ENCODE measurements at regions not wholly inside any gene's neighbourhood (a gene's known extent, or its start where the extent isn't known, plus 50 kb on each side); places are given as distances from the start of the nearest gene placed in this dataset.
"Not testable (repeated sequence)": the region's sequence is repeated elsewhere in the genome, so short reads cannot be mapped to it uniquely, and the experiment has no call there.

GRCh38 chr2:203610558-203610957 lies 75.5 kb upstream of the RAPH1 start:
- DNase-seq, result no peak
- Mint-ChIP-seq H3K36me3 (ENCODE audit: low read depth) (no peaks in the 10 kb centered on the region), H3K27me3 (ENCODE audit: low read depth) (no peaks in the 10 kb centered on the region), H3K27ac (no peak overlapping the region), H3K9me3 (no peaks in the 10 kb centered on the region), H3K4me3 (no peak overlapping the region), H3K4me1 (ENCODE audit: low read depth) (no peaks in the 10 kb centered on the region)
- CTCF ChIA-PET, result interaction anchor here (1.0 kb wide), 1 partner anchor 9 kb away, joined by 4 read pairs; no protein-coding TSS in a partner anchor
- intact Hi-C loops (cut with micrococcal nuclease), result no loop called here

GRCh38 chr2:203612246-203612645 lies 77.1 kb upstream of the RAPH1 start:
- DNase-seq, result no peak
- no peaks in the 10 kb centered on the region for H3K36me3 Mint-ChIP-seq (ENCODE audit: low read depth)
- H3K4me3 Mint-ChIP-seq, result no peak overlapping the region
- H3K27ac Mint-ChIP-seq, result no peak overlapping the region
- no peaks in the 10 kb centered on the region for H3K9me3 Mint-ChIP-seq
- H3K27me3 Mint-ChIP-seq (ENCODE audit: low read depth), result no peaks in the 10 kb centered on the region
- no peaks in the 10 kb centered on the region for H3K4me1 Mint-ChIP-seq (ENCODE audit: low read depth)
- intact Hi-C loops (cut with micrococcal nuclease), result no loop called here
- CTCF ChIA-PET, result interaction anchor here (1.2 to 1.4 kb wide), 2 partner anchors 90 to 128 kb away, joined by 3 read pairs; no protein-coding TSS in a partner anchor

DNA sequence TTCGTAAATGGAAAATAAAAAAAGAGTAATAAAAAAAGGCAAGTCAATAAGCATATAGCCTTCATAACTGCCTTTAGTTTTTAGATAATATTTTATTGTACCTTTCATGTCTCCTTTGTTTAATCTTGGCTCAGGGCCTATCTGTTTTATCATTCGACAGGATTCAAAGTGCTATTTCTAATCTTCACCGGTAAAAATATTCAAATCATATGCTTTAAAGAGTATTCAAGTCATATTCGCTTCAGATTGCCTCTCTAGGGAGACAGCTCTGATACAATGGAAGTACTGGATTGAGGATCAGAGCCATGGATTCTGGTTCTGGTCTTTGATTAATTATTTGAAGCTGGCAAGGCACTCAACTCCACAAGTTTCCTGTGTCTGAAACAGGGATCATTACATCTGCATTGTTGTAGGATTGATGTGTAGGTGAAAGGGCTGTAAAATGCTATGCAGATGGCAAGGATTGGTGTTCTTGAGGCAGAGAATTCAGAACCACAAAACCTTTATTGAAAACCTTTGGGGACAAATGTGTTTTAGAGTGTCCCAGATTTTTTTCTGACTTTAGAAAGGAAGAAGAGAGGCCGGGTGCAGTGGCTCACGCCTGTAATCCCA lies 84.3 kb upstream of the RAPH1 start:
- CTCF ChIA-PET, result no interaction called here
- DNase-seq, result no peak
- intact Hi-C loops (cut with micrococcal nuclease), result no loop called here
- Mint-ChIP-seq H3K27ac (no peak overlapping the region), H3K4me3 (no peak overlapping the region), H3K27me3 (ENCODE audit: low read depth) (no peaks in the 10 kb centered on the region), H3K9me3 (peaks cover 8% of the 10 kb centered on the region), H3K4me1 (ENCODE audit: low read depth) (peaks cover 7% of the 10 kb centered on the region), H3K36me3 (ENCODE audit: low read depth) (no peaks in the 10 kb centered on the region)

GRCh38 chr2:203621981-203622515 lies 84.4 kb upstream of the CD28 start:
- intact Hi-C loops (cut with micrococcal nuclease), result no loop called here
- Mint-ChIP-seq H3K27ac (no peak overlapping the region), H3K4me1 (ENCODE audit: low read depth) (peaks cover 7% of the 10 kb centered on the region), H3K27me3 (ENCODE audit: low read depth) (no peaks in the 10 kb centered on the region), H3K9me3 (peaks cover 8% of the 10 kb centered on the region), H3K4me3 (no peak overlapping the region), H3K36me3 (ENCODE audit: low read depth) (no peaks in the 10 kb centered on the region)
- DNase-seq, result no peak
- CTCF ChIA-PET, result no interaction called here

DNA sequence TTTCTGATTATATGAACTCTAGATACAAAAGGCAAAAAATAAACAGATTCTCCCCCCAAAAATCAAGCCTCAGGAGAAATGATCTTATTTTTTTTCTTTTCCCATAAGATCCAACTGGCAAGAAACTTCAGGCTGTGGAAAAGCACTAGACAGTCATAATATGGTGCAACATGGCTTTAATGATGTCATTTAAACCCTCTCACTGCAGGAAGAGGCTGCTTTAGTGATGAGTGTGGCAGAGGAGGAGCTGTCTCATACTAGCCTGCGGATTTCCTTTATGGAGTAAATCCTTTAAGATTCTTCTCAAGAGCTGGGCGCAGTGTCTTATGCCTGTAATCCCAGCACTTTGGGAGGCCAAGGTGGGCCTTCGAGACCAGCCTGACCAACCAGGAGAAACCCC lies 83.3 kb upstream of the CD28 start:
- DNase-seq, result no peak
- no peak overlapping the region for H3K4me3 Mint-ChIP-seq
- H3K36me3 Mint-ChIP-seq (ENCODE audit: low read depth), result no peaks in the 10 kb centered on the region
- H3K4me1 Mint-ChIP-seq (ENCODE audit: low read depth), result peaks cover 7% of the 10 kb centered on the region
- no peaks in the 10 kb centered on the region for H3K27me3 Mint-ChIP-seq (ENCODE audit: low read depth)
- H3K27ac Mint-ChIP-seq, result no peak overlapping the region
- CTCF ChIA-PET, result no interaction called here
- intact Hi-C loops (cut with micrococcal nuclease), result no loop called here
- peaks cover 8% of the 10 kb centered on the region for H3K9me3 Mint-ChIP-seq

- CTCF ChIA-PET, result interaction anchor here (1.1 kb wide), 1 partner anchor 10 kb away, joined by 3 read pairs; no protein-coding TSS in a partner anchor
- H3K4me1 Mint-ChIP-seq (ENCODE audit: low read depth), result peaks cover 7% of the 10 kb centered on the region
- H3K27me3 Mint-ChIP-seq (ENCODE audit: low read depth), result no peaks in the 10 kb centered on the region
- intact Hi-C loops (cut with micrococcal nuclease), result no loop called here
- DNase-seq, result no peak
- no peaks in the 10 kb centered on the region for H3K36me3 Mint-ChIP-seq (ENCODE audit: low read depth)
- H3K9me3 Mint-ChIP-seq, result peaks cover 8% of the 10 kb centered on the region
- no peak overlapping the region for H3K4me3 Mint-ChIP-seq
- H3K27ac Mint-ChIP-seq, result no peak overlapping the region
Measured at GRCh38 chr2:203623661-203624060, 82.8 kb upstream of the CD28 start.

DNA sequence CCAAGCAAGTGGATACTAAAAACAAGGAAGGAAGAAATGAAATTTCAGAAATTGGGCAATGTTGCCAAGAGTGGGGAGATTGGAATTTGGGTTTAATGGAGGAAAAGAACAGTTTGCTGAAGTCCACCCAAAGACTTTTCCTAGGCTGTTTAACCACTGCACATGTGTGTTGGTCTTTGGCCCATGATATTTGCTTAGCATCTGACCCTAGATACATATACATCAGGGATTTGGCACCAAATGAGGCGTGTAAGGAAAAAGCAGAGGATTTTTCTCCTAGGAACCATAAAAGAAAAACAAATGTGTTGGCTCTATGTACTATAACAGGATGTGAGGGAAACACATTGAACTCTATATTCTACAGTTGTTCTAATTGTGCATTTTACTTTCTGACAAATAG lies 80.7 kb upstream of the CD28 start:
- Mint-ChIP-seq H3K9me3 (peaks cover 8% of the 10 kb centered on the region), H3K27me3 (ENCODE audit: low read depth) (no peaks in the 10 kb centered on the region), H3K4me1 (ENCODE audit: low read depth) (peaks cover 7% of the 10 kb centered on the region), H3K27ac (no peak overlapping the region), H3K4me3 (no peak overlapping the region), H3K36me3 (ENCODE audit: low read depth) (no peaks in the 10 kb centered on the region)
- CTCF ChIA-PET, result no interaction called here
- no peak for DNase-seq
- intact Hi-C loops (cut with micrococcal nuclease), result no loop called here

- intact Hi-C loops (cut with micrococcal nuclease); H3K36me3 Mint-ChIP-seq (ENCODE audit: low read depth); H3K4me1 Mint-ChIP-seq (ENCODE audit: low read depth); H3K4me3 Mint-ChIP-seq; H3K27me3 Mint-ChIP-seq (ENCODE audit: low read depth); DNase-seq; H3K27ac Mint-ChIP-seq; H3K9me3 Mint-ChIP-seq: not testable (repeated sequence)
- CTCF ChIA-PET, result interaction anchor here (0.7 kb wide), 1 partner anchor 558 kb away, joined by 4 read pairs; no protein-coding TSS in a partner anchor
Measured at GRCh38 chr2:203626247-203626646, 80.2 kb upstream of the CD28 start.

GRCh38 chr2:203626952-203627681 lies 79.3 kb upstream of the CD28 start:
- peaks cover 7% of the 10 kb centered on the region for H3K4me1 Mint-ChIP-seq (ENCODE audit: low read depth)
- DNase-seq, result no peak
- H3K36me3 Mint-ChIP-seq (ENCODE audit: low read depth), result no peaks in the 10 kb centered on the region
- CTCF ChIA-PET, result no interaction called here
- H3K27ac Mint-ChIP-seq, result no peak overlapping the region
- intact Hi-C loops (cut with micrococcal nuclease), result no loop called here
- H3K4me3 Mint-ChIP-seq, result no peak overlapping the region
- no peaks in the 10 kb centered on the region for H3K27me3 Mint-ChIP-seq (ENCODE audit: low read depth)
- peaks cover 3% of the 10 kb centered on the region for H3K9me3 Mint-ChIP-seq

DNA sequence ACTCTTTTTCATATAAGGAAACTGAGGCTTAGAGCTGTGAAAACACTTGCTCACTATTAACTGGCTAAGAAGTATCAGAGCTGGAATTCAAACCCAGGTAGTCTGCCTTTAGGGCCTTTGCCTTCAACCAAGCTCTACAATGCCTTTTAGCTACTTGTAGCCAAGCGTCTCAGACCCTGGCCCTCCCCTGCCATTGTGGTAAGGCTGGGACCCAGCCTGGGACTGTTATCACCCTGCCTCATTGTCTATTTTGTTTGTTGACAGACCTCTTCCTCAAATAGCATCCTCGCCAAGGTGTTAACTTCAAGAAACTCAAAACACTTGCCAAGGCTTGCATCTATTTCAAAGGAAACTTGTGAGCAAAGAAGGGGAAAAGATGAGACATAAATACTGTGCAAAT lies 76.7 kb upstream of the CD28 start:
- CTCF ChIA-PET, result no interaction called here
- Mint-ChIP-seq H3K27me3 (ENCODE audit: low read depth) (no peaks in the 10 kb centered on the region), H3K4me1 (ENCODE audit: low read depth) (no peaks in the 10 kb centered on the region), H3K4me3 (no peak overlapping the region), H3K9me3 (no peaks in the 10 kb centered on the region), H3K27ac (no peak overlapping the region), H3K36me3 (ENCODE audit: low read depth) (no peaks in the 10 kb centered on the region)
- DNase-seq, result no peak
- intact Hi-C loops (cut with micrococcal nuclease), result no loop called here

DNA sequence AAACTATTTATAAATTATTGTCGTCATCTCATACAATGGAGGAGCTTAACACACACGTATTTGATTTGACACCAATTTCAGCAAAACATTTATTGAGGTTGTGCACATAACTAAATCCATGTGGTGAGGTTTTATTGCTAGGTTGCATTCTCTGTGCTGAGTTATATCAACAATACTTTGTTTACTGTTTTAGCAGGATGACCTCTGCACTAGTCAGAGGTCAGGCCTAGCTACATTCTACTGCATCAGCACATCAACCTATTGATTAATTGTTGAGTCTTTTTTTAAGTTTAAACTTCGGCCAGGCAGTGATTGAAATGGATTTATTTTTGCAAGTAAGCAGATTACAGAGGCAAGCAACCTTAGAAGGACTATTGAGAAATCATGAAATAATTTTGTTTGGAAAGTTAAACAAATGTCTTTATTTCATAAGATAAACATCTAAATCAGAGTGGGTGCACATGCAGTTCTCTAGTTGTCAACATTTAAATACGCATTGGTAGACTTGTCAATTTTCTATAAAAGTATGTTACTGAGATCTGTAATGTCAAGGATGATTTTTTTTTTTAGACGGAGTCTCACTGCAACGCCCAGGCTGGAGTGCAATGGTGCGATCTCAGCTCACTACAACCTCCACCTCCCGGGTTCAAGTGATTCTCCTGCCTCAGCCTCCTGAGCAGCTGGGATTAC lies 75.2 kb upstream of the CD28 start:
- Mint-ChIP-seq H3K27ac (no peak overlapping the region), H3K9me3 (no peaks in the 10 kb centered on the region), H3K27me3 (ENCODE audit: low read depth) (no peaks in the 10 kb centered on the region), H3K4me3 (no peak overlapping the region), H3K4me1 (ENCODE audit: low read depth) (no peaks in the 10 kb centered on the region), H3K36me3 (ENCODE audit: low read depth) (no peaks in the 10 kb centered on the region)
- no peak for DNase-seq
- CTCF ChIA-PET, result no interaction called here
- intact Hi-C loops (cut with micrococcal nuclease), result no loop called here

- CTCF ChIA-PET, result interaction anchor here (0.6 kb wide), 1 partner anchor 544 kb away, joined by 3 read pairs; no protein-coding TSS in a partner anchor
- no peak for DNase-seq
- Mint-ChIP-seq H3K4me1 (ENCODE audit: low read depth) (peaks cover 19% of the 10 kb centered on the region), H3K36me3 (ENCODE audit: low read depth) (no peaks in the 10 kb centered on the region), H3K4me3 (no peak overlapping the region), H3K27ac (no peak overlapping the region), H3K27me3 (ENCODE audit: low read depth) (no peaks in the 10 kb centered on the region), H3K9me3 (no peaks in the 10 kb centered on the region)
- intact Hi-C loops (cut with micrococcal nuclease), result loop anchor here (2.0 kb wide), 1 partner anchor 28 kb away; no protein-coding TSS in a partner anchor
Measured at GRCh38 chr2:203636588-203637470, 69.6 kb upstream of the CD28 start.

Measured in activated naive CD4-positive, alpha-beta T cell treated with anti-CD3 and anti-CD28 coated beads for 36 hours (primary cell).